ENCODE measurements at regions not wholly inside any gene's neighbourhood (a gene's known extent, or its start where the extent isn't known, plus 50 kb on each side); places are given as distances from the start of the nearest gene placed in this dataset.

GRCh38 chr15:66832664-66833063, 130.6 kb downstream of the SMAD6 start:
- no peak overlapping the region for H3K4me2 ChIP-seq (ENCODE audit: low read depth, low read length, poor library complexity, severe bottlenecking)
- TF ChIP-seq EZH2phosphoT487 (IDR thresholded peaks at IDR 0.05; ENCODE audit: borderline replicate concordance) (no peak), CTCF (conservative IDR thresholded peaks at IDR 0.05; ENCODE audit: low read length) (no peak)
- no peaks in the 10 kb centered on the region for H3F3A ChIP-seq (ENCODE audit: low read depth)
- no peaks in the 10 kb centered on the region for H4K20me1 ChIP-seq (ENCODE audit: insufficient read depth, low read length, poor library complexity, severe bottlenecking)
- no peaks in the 10 kb centered on the region for H3K36me3 ChIP-seq (ENCODE audit: insufficient read depth, low read length)
- no peaks in the 10 kb centered on the region for H3K27me3 ChIP-seq (ENCODE audit: insufficient read depth, low read length, poor library complexity, severe bottlenecking)
- H3K9ac ChIP-seq (ENCODE audit: low read depth, low read length, poor library complexity, severe bottlenecking) = no peak overlapping the region
- no peak overlapping the region for H3K4me3 ChIP-seq (ENCODE audit: low read length, poor library complexity, severe bottlenecking)
- H3K79me2 ChIP-seq (ENCODE audit: insufficient read depth, low read length) = no peaks in the 10 kb centered on the region
- no peak overlapping the region for H2AFZ ChIP-seq (ENCODE audit: low read length)
- no peaks in the 10 kb centered on the region for H3K9me3 ChIP-seq (ENCODE audit: insufficient read depth, low read depth, low read length)
- no peaks in the 10 kb centered on the region for H3K4me1 ChIP-seq (ENCODE audit: insufficient read depth, low read length, poor library complexity, severe bottlenecking)
- H3K9me2 ChIP-seq (replicated peaks; ENCODE audit: low read depth, low read length) = no peaks in the 10 kb centered on the region

DNA sequence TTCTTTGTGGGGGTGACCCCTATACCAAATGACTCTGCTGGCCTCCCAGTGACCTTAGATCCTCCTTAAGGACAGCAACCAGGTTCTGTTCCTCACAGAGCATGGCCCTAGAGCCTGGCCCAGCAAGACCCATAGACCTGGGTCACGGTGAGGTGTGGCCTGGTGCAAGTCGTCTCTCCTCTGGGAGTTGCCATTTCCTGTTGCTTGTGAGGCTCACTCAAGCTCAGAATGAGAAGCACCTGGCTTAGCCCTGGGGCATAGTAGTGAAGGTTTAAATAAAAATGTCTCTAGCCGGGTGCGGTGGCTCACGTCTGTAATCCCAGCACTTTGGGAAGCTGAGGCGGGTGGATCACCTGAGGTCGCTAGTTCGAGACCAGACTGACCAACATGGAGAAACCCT, 131.3 kb downstream of the SMAD6 start:
- Histone ChIP-seq H3K36me3 (ENCODE audit: insufficient read depth, low read length) (no peaks in the 10 kb centered on the region), H3K4me2 (ENCODE audit: low read depth, low read length, poor library complexity, severe bottlenecking) (no peak overlapping the region), H3K9me2 (replicated peaks; ENCODE audit: low read depth, low read length) (no peaks in the 10 kb centered on the region), H2AFZ (ENCODE audit: low read length) (no peak overlapping the region), H3K79me2 (ENCODE audit: insufficient read depth, low read length) (no peaks in the 10 kb centered on the region), H3K27me3 (ENCODE audit: insufficient read depth, low read length, poor library complexity, severe bottlenecking) (no peaks in the 10 kb centered on the region), H3K9me3 (ENCODE audit: insufficient read depth, low read depth, low read length) (no peaks in the 10 kb centered on the region), H3K9ac (ENCODE audit: low read depth, low read length, poor library complexity, severe bottlenecking) (no peak overlapping the region), H3K4me1 (ENCODE audit: insufficient read depth, low read length, poor library complexity, severe bottlenecking) (no peaks in the 10 kb centered on the region), H4K20me1 (ENCODE audit: insufficient read depth, low read length, poor library complexity, severe bottlenecking) (no peaks in the 10 kb centered on the region), H3K4me3 (ENCODE audit: low read length, poor library complexity, severe bottlenecking) (no peak overlapping the region), H3F3A (ENCODE audit: low read depth) (no peaks in the 10 kb centered on the region)
- TF ChIP-seq CTCF (conservative IDR thresholded peaks at IDR 0.05; ENCODE audit: low read length) = no peak
- no peak for TF ChIP-seq EZH2phosphoT487 (IDR thresholded peaks at IDR 0.05; ENCODE audit: borderline replicate concordance)

- Histone ChIP-seq H3K4me1 (ENCODE audit: insufficient read depth, low read length, poor library complexity, severe bottlenecking) (no peaks in the 10 kb centered on the region), H3K9me2 (replicated peaks; ENCODE audit: low read depth, low read length) (no peaks in the 10 kb centered on the region), H3K27me3 (ENCODE audit: insufficient read depth, low read length, poor library complexity, severe bottlenecking) (no peaks in the 10 kb centered on the region), H4K20me1 (ENCODE audit: insufficient read depth, low read length, poor library complexity, severe bottlenecking) (no peaks in the 10 kb centered on the region), H2AFZ (ENCODE audit: low read length) (no peak overlapping the region), H3K79me2 (ENCODE audit: insufficient read depth, low read length) (no peaks in the 10 kb centered on the region), H3K9me3 (ENCODE audit: insufficient read depth, low read depth, low read length) (no peaks in the 10 kb centered on the region), H3F3A (ENCODE audit: low read depth) (no peaks in the 10 kb centered on the region), H3K4me3 (ENCODE audit: low read length, poor library complexity, severe bottlenecking) (no peak overlapping the region), H3K4me2 (ENCODE audit: low read depth, low read length, poor library complexity, severe bottlenecking) (no peak overlapping the region), H3K9ac (ENCODE audit: low read depth, low read length, poor library complexity, severe bottlenecking) (no peak overlapping the region), H3K36me3 (ENCODE audit: insufficient read depth, low read length) (no peaks in the 10 kb centered on the region)
- TF ChIP-seq EZH2phosphoT487 (IDR thresholded peaks at IDR 0.05; ENCODE audit: borderline replicate concordance) (no peak), CTCF (conservative IDR thresholded peaks at IDR 0.05; ENCODE audit: low read length) (no peak)
Observed at GRCh38 chr15:66833803-66834202, 131.8 kb downstream of the SMAD6 start.
